ENCODE measurements at regions not wholly inside any gene's neighbourhood (a gene's known extent, or its start where the extent isn't known, plus 50 kb on each side); places are given as distances from the start of the nearest gene placed in this dataset.

DNA sequence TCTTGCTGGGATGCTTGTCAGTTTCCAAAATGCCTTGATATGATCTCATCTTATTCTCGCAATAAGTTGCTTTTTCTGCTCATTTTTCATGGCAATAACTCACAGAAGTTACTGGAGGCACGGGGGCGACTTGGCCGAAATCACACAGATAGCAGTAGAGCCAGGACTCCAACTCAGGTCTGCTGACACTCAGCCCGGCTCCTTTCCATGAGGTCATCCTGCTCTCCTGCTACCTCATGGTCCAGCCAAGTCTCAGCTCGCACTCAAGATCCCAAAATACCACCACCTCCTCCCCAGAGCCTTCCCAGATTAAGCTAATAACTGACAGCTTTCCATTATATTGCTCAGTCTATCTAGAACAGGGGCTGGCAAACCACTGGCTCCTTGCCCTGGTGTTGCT is 269.5 kb downstream of the MAP2K4 start:
- TF ChIP-seq, protein P1, sequence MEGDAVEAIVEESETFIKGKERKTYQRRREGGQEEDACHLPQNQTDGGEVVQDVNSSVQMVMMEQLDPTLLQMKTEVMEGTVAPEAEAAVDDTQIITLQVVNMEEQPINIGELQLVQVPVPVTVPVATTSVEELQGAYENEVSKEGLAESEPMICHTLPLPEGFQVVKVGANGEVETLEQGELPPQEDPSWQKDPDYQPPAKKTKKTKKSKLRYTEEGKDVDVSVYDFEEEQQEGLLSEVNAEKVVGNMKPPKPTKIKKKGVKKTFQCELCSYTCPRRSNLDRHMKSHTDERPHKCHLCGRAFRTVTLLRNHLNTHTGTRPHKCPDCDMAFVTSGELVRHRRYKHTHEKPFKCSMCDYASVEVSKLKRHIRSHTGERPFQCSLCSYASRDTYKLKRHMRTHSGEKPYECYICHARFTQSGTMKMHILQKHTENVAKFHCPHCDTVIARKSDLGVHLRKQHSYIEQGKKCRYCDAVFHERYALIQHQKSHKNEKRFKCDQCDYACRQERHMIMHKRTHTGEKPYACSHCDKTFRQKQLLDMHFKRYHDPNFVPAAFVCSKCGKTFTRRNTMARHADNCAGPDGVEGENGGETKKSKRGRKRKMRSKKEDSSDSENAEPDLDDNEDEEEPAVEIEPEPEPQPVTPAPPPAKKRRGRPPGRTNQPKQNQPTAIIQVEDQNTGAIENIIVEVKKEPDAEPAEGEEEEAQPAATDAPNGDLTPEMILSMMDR (IDR thresholded peaks at IDR 0.05), result no peak
- no peak for TF ChIP-seq EZH2phosphoT487 (IDR thresholded peaks at IDR 0.05)
- no peak for TF ChIP-seq EZH2 (IDR thresholded peaks at IDR 0.05)

All from neural progenitor cell (in vitro differentiated cells).